ENCODE measurements at regions not wholly inside any gene's neighbourhood (a gene's known extent, or its start where the extent isn't known, plus 50 kb on each side); places are given as distances from the start of the nearest gene placed in this dataset.

GRCh38 chr9:106634641-106635040, 228.3 kb upstream of the ZNF462 start:
- Histone ChIP-seq H3K9me3 (ENCODE audit: control insufficient read depth in 4 of 4, low read length in 3 of 4) (no peaks in the 10 kb centered on the region), H3K27me3 (ENCODE audit: control insufficient read depth in 4 of 4, insufficient read depth in 4 of 4, low read length in 3 of 4) (no peaks in the 10 kb centered on the region), H3K36me3 (ENCODE audit: control insufficient read depth in 4 of 4, insufficient read depth in 3 of 4, low read depth in 1 of 4, low read length in 3 of 4) (no peaks in the 10 kb centered on the region), H3K4me1 (ENCODE audit: control insufficient read depth in 4 of 4, insufficient read depth in 4 of 4, low read length in 3 of 4) (peaks cover 0 to 1% (median 0%) of the 10 kb centered on the region in 4 donors), H3K4me3 (ENCODE audit: low read depth in 1 of 3, low read length in 3 of 3) (no peak overlapping the region), H3K27ac (ENCODE audit: low read depth in 1 of 2, low read length in 2 of 2) (no peak overlapping the region), H3K9ac (ENCODE audit: low read depth in 1 of 2, low read length in 2 of 2) (no peak overlapping the region)
- no peak for DNase-seq (ENCODE audit: low spot score)
- TF ChIP-seq RAD21 (IDR thresholded peaks at IDR 0.05) = no peak
- no peak for TF ChIP-seq FOXA2 (IDR thresholded peaks at IDR 0.05)
- no peak for TF ChIP-seq YY1 (IDR thresholded peaks at IDR 0.05)
- no peak for TF ChIP-seq CTCF (IDR thresholded peaks at IDR 0.05; ENCODE audit: low read depth, low read length, missing input control)
- no peak for TF ChIP-seq NR2F2 (IDR thresholded peaks at IDR 0.05)
- no peak for TF ChIP-seq JUND (IDR thresholded peaks at IDR 0.05)
- no peak for TF ChIP-seq MAX (IDR thresholded peaks at IDR 0.05)
- no peak for TF ChIP-seq REST (IDR thresholded peaks at IDR 0.05)
- no peak for TF ChIP-seq TAF1 (conservative IDR thresholded peaks at IDR 0.05)
- TF ChIP-seq ZBTB33 (IDR thresholded peaks at IDR 0.05) = no peak
- no peak for TF ChIP-seq FOXA1 (IDR thresholded peaks at IDR 0.05)
- TF ChIP-seq EGR1 (IDR thresholded peaks at IDR 0.05; ENCODE audit: low read depth in 2 of 2) = no peak
- no peak for TF ChIP-seq HNF4G (IDR thresholded peaks at IDR 0.05)
- TF ChIP-seq SP1 (IDR thresholded peaks at IDR 0.05) = no peak
- TF ChIP-seq RXRA (IDR thresholded peaks at IDR 0.05) = no peak
- no peak for TF ChIP-seq HNF4A (conservative IDR thresholded peaks at IDR 0.05)

- Histone ChIP-seq H3K4me1 (ENCODE audit: control insufficient read depth in 4 of 4, insufficient read depth in 4 of 4, low read length in 3 of 4) (peaks cover 0 to 1% (median 0%) of the 10 kb centered on the region in 4 donors), H3K9ac (ENCODE audit: low read depth in 1 of 2, low read length in 2 of 2) (no peak overlapping the region), H3K27me3 (ENCODE audit: control insufficient read depth in 4 of 4, insufficient read depth in 4 of 4, low read length in 3 of 4) (no peaks in the 10 kb centered on the region), H3K27ac (ENCODE audit: low read depth in 1 of 2, low read length in 2 of 2) (no peak overlapping the region), H3K9me3 (ENCODE audit: control insufficient read depth in 4 of 4, low read length in 3 of 4) (no peaks in the 10 kb centered on the region), H3K4me3 (ENCODE audit: low read depth in 1 of 3, low read length in 3 of 3) (no peak overlapping the region), H3K36me3 (ENCODE audit: control insufficient read depth in 4 of 4, insufficient read depth in 3 of 4, low read depth in 1 of 4, low read length in 3 of 4) (no peaks in the 10 kb centered on the region)
- 68% methylated on average over 4 of the region's 4 CpGs for WGBS
- DNase-seq (ENCODE audit: low spot score) = no peak
- TF ChIP-seq MAX (IDR thresholded peaks at IDR 0.05) = no peak
- no peak for TF ChIP-seq NR2F2 (IDR thresholded peaks at IDR 0.05)
- no peak for TF ChIP-seq RXRA (IDR thresholded peaks at IDR 0.05)
- TF ChIP-seq CTCF (IDR thresholded peaks at IDR 0.05; ENCODE audit: low read depth, low read length, missing input control) = no peak
- TF ChIP-seq ZBTB33 (IDR thresholded peaks at IDR 0.05) = no peak
- TF ChIP-seq FOXA1 (IDR thresholded peaks at IDR 0.05) = no peak
- TF ChIP-seq FOXA2 (IDR thresholded peaks at IDR 0.05) = no peak
- TF ChIP-seq YY1 (IDR thresholded peaks at IDR 0.05) = no peak
Observed at GRCh38 chr9:106637486-106637885, 225.5 kb upstream of the ZNF462 start.

Data from liver (tissue), 8 donors.